OCI-LY3 (cell line): ENCODE measurements at regions not wholly inside any gene's neighbourhood (a gene's known extent, or its start where the extent isn't known, plus 50 kb on each side); places are given as distances from the start of the nearest gene placed in this dataset.

Experiments
- EZH2phosphoT487 ChIP-seq: fragments of 200-600 bp; shearing (Covaris generic); IDR thresholded peaks from 2 replicates; pipeline ENCODE4 v1.6.1; 2018; ENCODE audit warnings: antibody characterized with exemption, mixed run types, low read depth
- TF ChIP-seq, protein P1 (sequence below): fragments of 200-600, 300-600 bp; sonication (generic); IDR thresholded peaks from 2 replicates; pipeline ENCODE4 v1.5.1; 2014; ENCODE audit warnings: antibody characterized with exemption, low read length, low read depth

DNA sequence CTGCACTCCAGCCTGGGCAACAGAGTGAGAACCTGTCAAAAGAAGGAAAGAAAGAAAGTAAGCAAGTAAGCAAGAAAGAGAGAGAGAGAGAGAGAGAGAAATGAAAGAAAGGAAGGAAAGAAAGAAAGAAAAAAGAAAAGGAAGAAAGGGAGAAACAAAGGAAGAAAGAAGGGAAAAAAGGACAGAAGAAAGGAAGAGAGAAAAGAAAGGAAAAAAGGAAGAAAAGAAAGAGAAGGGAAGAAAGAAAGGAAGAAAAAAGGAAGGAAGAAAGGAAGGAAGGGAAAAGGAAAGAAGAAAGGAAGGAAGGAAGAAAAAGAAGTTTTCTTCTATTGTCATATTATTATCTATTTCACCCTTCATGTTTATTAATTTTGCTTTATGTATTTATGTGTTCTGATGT, 251.1 kb upstream of the CD180 start:
- TF ChIP-seq, protein P1, sequence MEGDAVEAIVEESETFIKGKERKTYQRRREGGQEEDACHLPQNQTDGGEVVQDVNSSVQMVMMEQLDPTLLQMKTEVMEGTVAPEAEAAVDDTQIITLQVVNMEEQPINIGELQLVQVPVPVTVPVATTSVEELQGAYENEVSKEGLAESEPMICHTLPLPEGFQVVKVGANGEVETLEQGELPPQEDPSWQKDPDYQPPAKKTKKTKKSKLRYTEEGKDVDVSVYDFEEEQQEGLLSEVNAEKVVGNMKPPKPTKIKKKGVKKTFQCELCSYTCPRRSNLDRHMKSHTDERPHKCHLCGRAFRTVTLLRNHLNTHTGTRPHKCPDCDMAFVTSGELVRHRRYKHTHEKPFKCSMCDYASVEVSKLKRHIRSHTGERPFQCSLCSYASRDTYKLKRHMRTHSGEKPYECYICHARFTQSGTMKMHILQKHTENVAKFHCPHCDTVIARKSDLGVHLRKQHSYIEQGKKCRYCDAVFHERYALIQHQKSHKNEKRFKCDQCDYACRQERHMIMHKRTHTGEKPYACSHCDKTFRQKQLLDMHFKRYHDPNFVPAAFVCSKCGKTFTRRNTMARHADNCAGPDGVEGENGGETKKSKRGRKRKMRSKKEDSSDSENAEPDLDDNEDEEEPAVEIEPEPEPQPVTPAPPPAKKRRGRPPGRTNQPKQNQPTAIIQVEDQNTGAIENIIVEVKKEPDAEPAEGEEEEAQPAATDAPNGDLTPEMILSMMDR: no peak
- TF ChIP-seq EZH2phosphoT487: no peak
